H9 (cell line): ENCODE measurements at regions not wholly inside any gene's neighbourhood (a gene's known extent, or its start where the extent isn't known, plus 50 kb on each side); places are given as distances from the start of the nearest gene placed in this dataset.

Source experiments
- DNase-seq: peaks from one replicate; pipeline ENCODE4 v3.0.0-alpha.2; 2017
- H2AFZ ChIP-seq: one replicate; pipeline ENCODE4 v1.6.1; 2013; ENCODE audit warnings: mild to moderate bottlenecking, low read length, control low read depth, moderate library complexity
- H2AK5ac ChIP-seq: 2 replicates; pipeline ENCODE4 v1.6.1; 2013; ENCODE audit warnings: low read length, control low read depth, mixed read lengths; ENCODE audit not compliant: insufficient read length
- H2BK120ac ChIP-seq: one replicate; pipeline ENCODE4 v1.6.1; 2013; ENCODE audit warnings: low read depth, mild to moderate bottlenecking, low read length, control low read depth, inconsistent platforms; ENCODE audit not compliant: poor library complexity, severe bottlenecking
- H2BK12ac ChIP-seq: 2 replicates; pipeline ENCODE4 v1.6.1; 2013; ENCODE audit warnings: low read length, control low read depth, mixed read lengths, low read depth; ENCODE audit not compliant: insufficient read length
- H2BK15ac ChIP-seq: 2 replicates; pipeline ENCODE4 v1.6.1; 2013; ENCODE audit warnings: low read depth, low read length, control low read depth
- H2BK20ac ChIP-seq: one replicate; pipeline ENCODE4 v1.6.1; 2013; ENCODE audit warnings: low read depth, mild to moderate bottlenecking, low read length, control low read depth, inconsistent platforms; ENCODE audit not compliant: poor library complexity, severe bottlenecking
- H2BK5ac ChIP-seq: 2 replicates; pipeline ENCODE4 v1.6.1; 2013; ENCODE audit warnings: low read length, control low read depth, mixed read lengths; ENCODE audit not compliant: insufficient read length
- H3K14ac ChIP-seq: 2 replicates; pipeline ENCODE4 v1.6.1; 2013; ENCODE audit warnings: low read length, control low read depth; ENCODE audit not compliant: insufficient read depth
- H3K18ac ChIP-seq: 2 replicates; pipeline ENCODE4 v1.6.1; 2013; ENCODE audit warnings: low read depth, mild to moderate bottlenecking, mixed read lengths, low read length, control low read depth; ENCODE audit not compliant: insufficient read length
- H3K23ac ChIP-seq: 2 replicates; pipeline ENCODE4 v1.6.1; 2013; ENCODE audit warnings: low read length, control low read depth, mixed read lengths, low read depth; ENCODE audit not compliant: insufficient read length
- H3K23me2 ChIP-seq: 2 replicates; pipeline ENCODE4 v1.6.1; 2013; ENCODE audit warnings: low read depth, mild to moderate bottlenecking, mixed read lengths, low read length, control low read depth; ENCODE audit not compliant: insufficient read length, poor library complexity, severe bottlenecking
- H3K27ac ChIP-seq: 2 replicates; pipeline ENCODE4 v1.5.1; 2013; ENCODE audit warnings: low read length, control low read depth, mixed read lengths, low read depth; ENCODE audit not compliant: insufficient read length
- H3K27me3 ChIP-seq: 2 replicates; pipeline ENCODE4 v1.6.1; 2013; ENCODE audit warnings: low read length, control low read depth, inconsistent platforms; ENCODE audit not compliant: insufficient read depth
- H3K4ac ChIP-seq: 2 replicates; pipeline ENCODE4 v1.6.1; 2013; ENCODE audit warnings: low read depth, mild to moderate bottlenecking, control low read depth, inconsistent platforms, low read length, moderate library complexity
- H3K4me1 ChIP-seq: 2 replicates; pipeline ENCODE4 v1.6.1; 2013; ENCODE audit warnings: low read length, control low read depth, inconsistent platforms; ENCODE audit not compliant: insufficient read depth
- H3K4me2 ChIP-seq: 2 replicates; pipeline ENCODE4 v1.6.1; 2013; ENCODE audit warnings: low read length, control low read depth, mixed read lengths; ENCODE audit not compliant: insufficient read length, insufficient read depth
- H3K56ac ChIP-seq: 2 replicates; pipeline ENCODE4 v1.6.1; 2013; ENCODE audit warnings: low read depth, mild to moderate bottlenecking, mixed read lengths, low read length, control low read depth; ENCODE audit not compliant: insufficient read length
- H3K79me1 ChIP-seq: 2 replicates; pipeline ENCODE4 v1.6.1; 2013; ENCODE audit warnings: low read depth, mild to moderate bottlenecking, moderate library complexity, low read length, control low read depth, inconsistent platforms; ENCODE audit not compliant: insufficient read depth, poor library complexity, severe bottlenecking
- H3K79me2 ChIP-seq: 2 replicates; pipeline ENCODE4 v1.6.1; 2013; ENCODE audit warnings: low read length, control low read depth, inconsistent platforms; ENCODE audit not compliant: insufficient read depth
- H3K9ac ChIP-seq: 2 replicates; pipeline ENCODE4 v1.6.1; 2013; ENCODE audit warnings: low read length, control low read depth, mixed read lengths; ENCODE audit not compliant: insufficient read length; ENCODE audit errors: extremely low read depth
- H3K9me3 ChIP-seq: one replicate; pipeline ENCODE4 v1.6.1; 2013; ENCODE audit warnings: low read depth, low read length, inconsistent platforms; ENCODE audit not compliant: control insufficient read depth
- H3T11ph ChIP-seq: one replicate; pipeline ENCODE4 v1.6.1; 2013; ENCODE audit warnings: mild to moderate bottlenecking, low read length, control low read depth, inconsistent platforms
- H4K20me1 ChIP-seq: one replicate; pipeline ENCODE4 v1.6.1; 2013; ENCODE audit not compliant: control insufficient read depth, insufficient read length, insufficient read depth
- H4K5ac ChIP-seq: 2 replicates; pipeline ENCODE4 v1.6.1; 2013; ENCODE audit warnings: low read depth, mild to moderate bottlenecking, mixed read lengths, low read length, control low read depth; ENCODE audit not compliant: insufficient read length
- H4K8ac ChIP-seq: replicated peaks from 2 replicates; pipeline ENCODE4 v1.6.1; 2013; ENCODE audit warnings: low read length, control low read depth, mixed read lengths, low read depth; ENCODE audit not compliant: insufficient read length
- H4K91ac ChIP-seq: 2 replicates; pipeline ENCODE4 v1.6.1; 2013; ENCODE audit warnings: low read depth, mild to moderate bottlenecking, moderate library complexity, mixed read lengths, low read length, control low read depth; ENCODE audit not compliant: insufficient read length
- H3K27ac Mint-ChIP-seq, 3 experiments: 2 replicates in 2 of 3; 3 replicates in 1 of 3; pipeline ENCODE4 v1.8.0; 2020 to 2021; ENCODE audit warnings: mixed read lengths in 3 of 3, mild to moderate bottlenecking in 1 of 3, moderate library complexity in 1 of 3
- H3K27me3 Mint-ChIP-seq: 2 replicates; pipeline ENCODE4 v1.8.0; 2021; ENCODE audit warnings: low read depth, mild to moderate bottlenecking, moderate library complexity, mixed read lengths
- H3K36me3 Mint-ChIP-seq, 3 experiments: 2 replicates in 2 of 3; 3 replicates in 1 of 3; pipeline ENCODE4 v1.8.0; 2020 to 2021; ENCODE audit warnings: low read depth in 3 of 3, mixed read lengths in 3 of 3; ENCODE audit not compliant: insufficient read depth in 1 of 3
- H3K4me1 Mint-ChIP-seq, 2 experiments: 2 replicates each; pipeline ENCODE4 v1.8.0; 2020; ENCODE audit warnings: mixed read lengths in 2 of 2
- H3K4me3 Mint-ChIP-seq, 2 experiments: 2 replicates in 1 of 2; 3 replicates in 1 of 2; pipeline ENCODE4 v1.8.0; 2020 to 2021; ENCODE audit warnings: mild to moderate bottlenecking in 2 of 2, mixed read lengths in 2 of 2, moderate library complexity in 1 of 2
- H3K9me3 Mint-ChIP-seq, 2 experiments: 2 replicates in 1 of 2; 3 replicates in 1 of 2; pipeline ENCODE4 v1.8.0; 2020; ENCODE audit warnings: mild to moderate bottlenecking in 2 of 2, mixed read lengths in 2 of 2, moderate library complexity in 1 of 2
- CTCF ChIP-seq: fragments of 200-600 bp; sonication (generic); conservative IDR thresholded peaks from 3 replicates; pipeline ENCODE4 v1.8.0; 2021; ENCODE audit warnings: antibody characterized with exemption, mild to moderate bottlenecking
- WGBS: extraction: QIAGEN DNeasy Blood & Tissue Kit; methylation state at CpG from one replicate; pipeline ENCODE4 v1.1.7; 2013; ENCODE audit warnings: missing lambda C conversion rate, low lambda C conversion rate, mixed read lengths; ENCODE audit not compliant: insufficient read length; ENCODE audit errors: extremely low coverage; 5-methylcytosine and 5-hydroxymethylcytosine counted together

- H2BK5ac ChIP-seq, result no peak overlapping the region
- no peak overlapping the region for H4K5ac ChIP-seq
- H3K79me1 ChIP-seq, result no peaks in the 10 kb centered on the region
- peaks cover 0 to 5% of the 10 kb centered on the region in 2 experiments; a peak in 4 of 5 replicates for H3K9me3 Mint-ChIP-seq
- H2AK5ac ChIP-seq, result no peak overlapping the region
- no peak overlapping the region for H2BK20ac ChIP-seq
- no peak overlapping the region for H4K8ac ChIP-seq
- H3K56ac ChIP-seq, result no peak overlapping the region
- no peak overlapping the region for H3K23ac ChIP-seq
- TF ChIP-seq CTCF, result no peak
- H4K91ac ChIP-seq, result no peak overlapping the region
- H3K9me3 ChIP-seq, result no peaks in the 10 kb centered on the region
- H3K4me1 Mint-ChIP-seq, result peaks cover 3% of the 10 kb centered on the region in 2 experiments; a peak in 1 of 4 replicates
- H3K4me1 ChIP-seq, result no peaks in the 10 kb centered on the region
- H2BK120ac ChIP-seq, result no peak overlapping the region
- H2AFZ ChIP-seq, result no peak overlapping the region
- H3K9ac ChIP-seq, result no peak overlapping the region
- H3T11ph ChIP-seq, result no peak overlapping the region
- no peak overlapping the region for H3K4me2 ChIP-seq
- no peak overlapping the region for H3K18ac ChIP-seq
- no peak overlapping the region for H2BK12ac ChIP-seq
- no peak overlapping the region for H3K27ac Mint-ChIP-seq
- peaks cover 0 to 2% (median under 1%) of the 10 kb centered on the region in 3 experiments; a peak in 1 of 7 replicates for H3K36me3 Mint-ChIP-seq
- no peaks in the 10 kb centered on the region for H3K27me3 Mint-ChIP-seq
- H3K23me2 ChIP-seq, result no peaks in the 10 kb centered on the region
- H3K79me2 ChIP-seq, result no peaks in the 10 kb centered on the region
- H4K20me1 ChIP-seq, result no peaks in the 10 kb centered on the region
- no peaks in the 10 kb centered on the region for H3K27me3 ChIP-seq
- no peak overlapping the region for H3K4ac ChIP-seq
- no peak overlapping the region for H3K14ac ChIP-seq
- no peak overlapping the region for H3K4me3 Mint-ChIP-seq
- WGBS, result no CpG with 5 or more reads among the region's 3 CpGs
- no peak for DNase-seq
- H2BK15ac ChIP-seq, result no peak overlapping the region
- H3K27ac ChIP-seq, result no peak overlapping the region
These were observed 1020.4 kb downstream of the FSTL5 start for GRCh38 chr4:161143375-161143774.
